Endothelial cell of umbilical vein (primary cell): ENCODE measurements at regions not wholly inside any gene's neighbourhood (a gene's known extent, or its start where the extent isn't known, plus 50 kb on each side); places are given as distances from the start of the nearest gene placed in this dataset.

ENCODE experiments used
- BruUV-seq: library from RNA; stranded (reverse); fragments of 400-500 nt; replicated peaks from 2 replicates; lab custom pipeline; 2021; lab: Mats Ljungman, UMichigan
- CTCF ChIA-PET: fragments of 300-600, 350-600 bp; sonication (Branson Sonifier 250); formaldehyde crosslinking; loops from one replicate; lab custom pipeline; 2021; ENCODE audit warnings: antibody characterized with exemption, inconsistent platforms; lab: Charles Lee
- POLR2A ChIA-PET: fragments of 300-600, 350-600 bp; sonication (Branson Sonifier 250); formaldehyde crosslinking; loops from one replicate; lab custom pipeline; 2021; ENCODE audit warnings: antibody characterized with exemption, inconsistent platforms; lab: Charles Lee
- DNase-seq: peaks from one replicate; pipeline ENCODE4 v3.0.0-alpha.2; 2011; ENCODE audit warnings: low read depth, low spot score
- FAIRE-seq: peaks from 2 replicates; lab custom pipeline; 2011; peaks lifted over from hg19 to GRCh38; lab: Jason Lieb, UNC
- H2AFZ ChIP-seq: 2 replicates; pipeline ENCODE4 v1.6.0; 2012; ENCODE audit warnings: low read depth, low read length, control low read depth, inconsistent platforms
- H3K27ac ChIP-seq: 2 replicates; pipeline ENCODE4 v1.5.1; 2011; ENCODE audit warnings: low read depth, mild to moderate bottlenecking, control low read depth, low read length, moderate library complexity; ENCODE audit not compliant: insufficient read depth
- H3K27me3 ChIP-seq, 2 experiments: 2 replicates each; pipeline versions ENCODE4 v1.6.0 to v1.6.1; 2011; ENCODE audit warnings: low read length in 2 of 2, mixed read lengths in 1 of 2; ENCODE audit not compliant: control insufficient read depth in 2 of 2, insufficient read depth in 2 of 2
- H3K36me3 ChIP-seq, 2 experiments: 2 replicates in 1 of 2; 3 replicates in 1 of 2; pipeline ENCODE4 v1.5.1; 2011; ENCODE audit warnings: low read length in 2 of 2, mild to moderate bottlenecking in 1 of 2, moderate library complexity in 1 of 2; ENCODE audit not compliant: control insufficient read depth in 2 of 2, insufficient read depth in 2 of 2; ENCODE audit errors: extremely low read depth in 1 of 2
- H3K4me1 ChIP-seq: 3 replicates; pipeline ENCODE4 v1.5.1; 2011; ENCODE audit warnings: mild to moderate bottlenecking, low read length; ENCODE audit not compliant: control insufficient read depth, insufficient read depth; ENCODE audit errors: extremely low read depth
- H3K4me2 ChIP-seq: 2 replicates; pipeline ENCODE4 v1.6.1; 2011; ENCODE audit warnings: low read length, control low read depth, mixed read lengths; ENCODE audit not compliant: insufficient read depth
- H3K4me3 ChIP-seq, 3 experiments: fragments of 200-600 bp in 1 of 3; sonication (generic), shearing (Covaris generic) in 1 of 3; replicated peaks in 1 of 3; 2 replicates each; pipeline ENCODE4 v1.5.1; 2011 to 2016; ENCODE audit warnings: control low read depth in 3 of 3, low read length in 3 of 3, mild to moderate bottlenecking in 2 of 3, inconsistent platforms in 1 of 3, low read depth in 1 of 3, moderate library complexity in 1 of 3; ENCODE audit not compliant: insufficient read depth in 1 of 3
- H3K79me2 ChIP-seq: 2 replicates; pipeline ENCODE4 v1.6.0; 2012; ENCODE audit warnings: low read length, inconsistent platforms; ENCODE audit not compliant: control insufficient read depth, insufficient read depth
- H3K9ac ChIP-seq: replicated peaks from 2 replicates; pipeline ENCODE3; 2011; ENCODE audit warnings: low read length, control low read depth; ENCODE audit not compliant: insufficient read depth; ENCODE audit errors: extremely low read depth
- H3K9me1 ChIP-seq: replicated peaks from 3 replicates; pipeline ENCODE4 v1.6.0; 2011; ENCODE audit warnings: mild to moderate bottlenecking, low read length; ENCODE audit not compliant: control insufficient read depth, insufficient read depth; ENCODE audit errors: extremely low read depth
- H3K9me3 ChIP-seq: replicated peaks from 2 replicates; pipeline ENCODE4 v1.5.1; 2012; ENCODE audit warnings: low read length, inconsistent platforms; ENCODE audit not compliant: control insufficient read depth, insufficient read depth
- H4K20me1 ChIP-seq: replicated peaks from 2 replicates; pipeline ENCODE3; 2011; ENCODE audit warnings: mild to moderate bottlenecking, low read length; ENCODE audit not compliant: control insufficient read depth, insufficient read depth; ENCODE audit errors: extremely low read depth
- EZH2 ChIP-seq: IDR thresholded peaks from 2 replicates; pipeline ENCODE4 v1.6.1; 2012; ENCODE audit warnings: borderline replicate concordance, low read depth, mild to moderate bottlenecking, moderate library complexity, low read length, inconsistent platforms; ENCODE audit not compliant: severe bottlenecking
- FOS ChIP-seq: IDR thresholded peaks from 2 replicates; pipeline ENCODE4 v1.6.1; 2011; ENCODE audit warnings: mild to moderate bottlenecking, low read length, moderate library complexity, borderline replicate concordance; ENCODE audit not compliant: insufficient read depth
- GATA2 ChIP-seq: IDR thresholded peaks from 2 replicates; pipeline ENCODE4 v1.7.0; 2011; ENCODE audit warnings: low read depth, mild to moderate bottlenecking, moderate library complexity, mixed read lengths, low read length; ENCODE audit not compliant: insufficient read length, insufficient read depth
- JUN ChIP-seq: IDR thresholded peaks from 2 replicates; pipeline ENCODE4 v1.6.1; 2011; ENCODE audit warnings: borderline replicate concordance, low read depth; ENCODE audit not compliant: insufficient read length, insufficient read depth
- MYC ChIP-seq: IDR thresholded peaks from one replicate; pipeline ENCODE4 v1.6.1; 2011; ENCODE audit warnings: mild to moderate bottlenecking, low read depth, low read length
- POLR2A ChIP-seq: IDR thresholded peaks from 2 replicates; pipeline ENCODE4 v1.6.1; 2012; ENCODE audit warnings: low read depth, mild to moderate bottlenecking, control low read depth, low read length
- POLR2AphosphoS5 ChIP-seq: IDR thresholded peaks from 2 replicates; pipeline ENCODE4 v1.6.1; 2012; ENCODE audit warnings: low read depth, mild to moderate bottlenecking, control low read depth, low read length, moderate library complexity; ENCODE audit not compliant: insufficient read depth
- dilution Hi-C: fragments of 300-500 bp; cut with MboI; formaldehyde crosslinking; loops from one replicate; pipeline ENCODE4 v1.15.0; 2019; ENCODE audit warnings: low sequenced_read_pairs; ENCODE audit not compliant: extremely low pct_ligation_motif_present
- intact Hi-C: fragments of 100-400 bp; cut with micrococcal nuclease; formaldehyde crosslinking; loops from one replicate; pipeline ENCODE4 v1.10.0; 2022
- TF ChIP-seq, protein P1 (sequence below): IDR thresholded peaks from 2 replicates; pipeline ENCODE4 v1.6.1; 2011; ENCODE audit not compliant: insufficient read depth, insufficient read length
- TF ChIP-seq, protein P2 (sequence below), 2 donors: IDR thresholded peaks; 1 replicate in 1 of 2; 2 replicates in 1 of 2; pipeline ENCODE4 v1.5.1; 2011; ENCODE audit warnings: low read length in 2 of 2, mild to moderate bottlenecking in 2 of 2, moderate library complexity in 2 of 2, control low read depth in 1 of 2, inconsistent platforms in 1 of 2, low read depth in 1 of 2; ENCODE audit not compliant: insufficient read depth in 1 of 2; ENCODE audit errors: extremely low read depth in 1 of 2

DNA sequence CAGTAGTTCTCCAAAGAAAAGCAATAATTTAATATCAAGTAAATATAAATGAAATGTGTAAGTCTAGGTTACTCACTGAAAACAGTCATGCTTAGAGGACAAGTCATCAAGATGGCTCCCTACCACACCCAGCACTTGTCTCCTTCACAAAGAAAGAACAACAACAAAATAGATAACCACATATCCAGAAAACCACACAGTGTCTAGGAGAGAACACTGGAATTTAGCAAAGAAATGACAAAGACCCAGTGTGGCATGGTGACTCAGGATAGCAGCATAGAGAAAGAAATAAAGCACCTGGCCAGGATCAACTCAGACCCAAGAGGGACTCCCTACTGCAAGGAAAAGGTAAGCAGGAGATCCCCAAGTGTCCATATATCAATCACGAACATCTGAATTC is 356.2 kb downstream of the TMEM161B start:
- H3K36me3 ChIP-seq: no peaks in the 10 kb centered on the region
- DNase-seq (no peak), FAIRE-seq (no peak)
- H3K9ac ChIP-seq: no peak overlapping the region
- no peaks in the 10 kb centered on the region for H4K20me1 ChIP-seq
- H3K9me1 ChIP-seq: no peaks in the 10 kb centered on the region
- dilution Hi-C loops (no loop called here), intact Hi-C loops (no loop called here)
- H3K9me3 ChIP-seq: peaks cover 6% of the 10 kb centered on the region
- H3K4me3 ChIP-seq: no peak overlapping the region
- no peaks in the 10 kb centered on the region for H3K27me3 ChIP-seq
- no peak overlapping the region for H2AFZ ChIP-seq
- no peaks in the 10 kb centered on the region for H3K79me2 ChIP-seq
- no peak overlapping the region for H3K27ac ChIP-seq
- POLR2A ChIA-PET: no interaction called here
- no peak overlapping the region for H3K4me2 ChIP-seq
- no TSS peak for BruUV-seq
- CTCF ChIA-PET: no interaction called here
- H3K4me1 ChIP-seq: no peaks in the 10 kb centered on the region
- TF ChIP-seq FOS: no peak
- TF ChIP-seq, protein P1, sequence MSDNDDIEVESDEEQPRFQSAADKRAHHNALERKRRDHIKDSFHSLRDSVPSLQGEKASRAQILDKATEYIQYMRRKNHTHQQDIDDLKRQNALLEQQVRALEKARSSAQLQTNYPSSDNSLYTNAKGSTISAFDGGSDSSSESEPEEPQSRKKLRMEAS: no peak
- TF ChIP-seq GATA2: no peak
- TF ChIP-seq POLR2AphosphoS5: no peak
- no peak for TF ChIP-seq POLR2A
- TF ChIP-seq EZH2: no peak
- TF ChIP-seq MYC: no peak
- TF ChIP-seq, protein P2, sequence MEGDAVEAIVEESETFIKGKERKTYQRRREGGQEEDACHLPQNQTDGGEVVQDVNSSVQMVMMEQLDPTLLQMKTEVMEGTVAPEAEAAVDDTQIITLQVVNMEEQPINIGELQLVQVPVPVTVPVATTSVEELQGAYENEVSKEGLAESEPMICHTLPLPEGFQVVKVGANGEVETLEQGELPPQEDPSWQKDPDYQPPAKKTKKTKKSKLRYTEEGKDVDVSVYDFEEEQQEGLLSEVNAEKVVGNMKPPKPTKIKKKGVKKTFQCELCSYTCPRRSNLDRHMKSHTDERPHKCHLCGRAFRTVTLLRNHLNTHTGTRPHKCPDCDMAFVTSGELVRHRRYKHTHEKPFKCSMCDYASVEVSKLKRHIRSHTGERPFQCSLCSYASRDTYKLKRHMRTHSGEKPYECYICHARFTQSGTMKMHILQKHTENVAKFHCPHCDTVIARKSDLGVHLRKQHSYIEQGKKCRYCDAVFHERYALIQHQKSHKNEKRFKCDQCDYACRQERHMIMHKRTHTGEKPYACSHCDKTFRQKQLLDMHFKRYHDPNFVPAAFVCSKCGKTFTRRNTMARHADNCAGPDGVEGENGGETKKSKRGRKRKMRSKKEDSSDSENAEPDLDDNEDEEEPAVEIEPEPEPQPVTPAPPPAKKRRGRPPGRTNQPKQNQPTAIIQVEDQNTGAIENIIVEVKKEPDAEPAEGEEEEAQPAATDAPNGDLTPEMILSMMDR (IDR thresholded peaks at IDR 0.05; ENCODE audit: extremely low read depth in 1 of 2, insufficient read depth in 1 of 2, low read depth in 1 of 2, low read length in 2 of 2): no peak
- no peak for TF ChIP-seq JUN
